HG02678 (cell line): ENCODE measurements at regions not wholly inside any gene's neighbourhood (a gene's known extent, or its start where the extent isn't known, plus 50 kb on each side); places are given as distances from the start of the nearest gene placed in this dataset.

Source experiments
- ATAC-seq: cut with Tn5 transposase; IDR thresholded peaks from one replicate; pipeline ENCODE4 v1.9.1; 2021; ENCODE audit warnings: mild to moderate bottlenecking, moderate library complexity; ENCODE audit not compliant: unreplicated experiment

- ATAC-seq: no peak
Observed at GRCh38 chr15:31239409-31239808, 87.2 kb upstream of the KLF13 start.

- ATAC-seq: no peak
Observed at GRCh38 chr15:31241888-31242522, 84.6 kb upstream of the KLF13 start.

GRCh38 chr15:31243895-31244294 lies 82.7 kb upstream of the KLF13 start:
- no peak for ATAC-seq

- no peak for ATAC-seq
Observed at GRCh38 chr15:31245135-31245689, 81.4 kb upstream of the KLF13 start.

GRCh38 chr15:31245756-31246155 lies 80.9 kb upstream of the KLF13 start:
- no peak for ATAC-seq

GRCh38 chr15:31247404-31247803 lies 79.2 kb upstream of the KLF13 start:
- ATAC-seq: no peak

- no peak for ATAC-seq
Observed at GRCh38 chr15:31248263-31248662, 78.4 kb upstream of the KLF13 start.

- ATAC-seq: no peak
Observed at GRCh38 chr15:31248951-31249350, 77.7 kb upstream of the KLF13 start.

- ATAC-seq: no peak
Observed at GRCh38 chr15:31250033-31250432, 76.6 kb upstream of the KLF13 start.

GRCh38 chr15:31251165-31251564 lies 75.5 kb upstream of the KLF13 start:
- no peak for ATAC-seq

- no peak for ATAC-seq
Observed at GRCh38 chr15:31252171-31252785, 74.4 kb upstream of the KLF13 start.

GRCh38 chr15:31254431-31255175 lies 72.0 kb upstream of the KLF13 start:
- ATAC-seq: no peak

GRCh38 chr15:31255176-31255510 lies 71.5 kb upstream of the KLF13 start:
- ATAC-seq: no peak

GRCh38 chr15:31255732-31256377 lies 70.8 kb upstream of the KLF13 start:
- ATAC-seq: peak; percentile 69

- no peak for ATAC-seq
Observed at GRCh38 chr15:31256378-31257265, 70.0 kb upstream of the KLF13 start.

- no peak for ATAC-seq
Observed at GRCh38 chr15:31257286-31257685, 69.3 kb upstream of the KLF13 start.

GRCh38 chr15:31258260-31258659 lies 68.4 kb upstream of the KLF13 start:
- no peak for ATAC-seq

- no peak for ATAC-seq
Observed at GRCh38 chr15:31259562-31260252, 66.9 kb upstream of the KLF13 start.

- no peak for ATAC-seq
Observed at GRCh38 chr15:31260646-31261265, 65.9 kb upstream of the KLF13 start.
